GM19397 (cell line): ENCODE measurements at regions not wholly inside any gene's neighbourhood (a gene's known extent, or its start where the extent isn't known, plus 50 kb on each side); places are given as distances from the start of the nearest gene placed in this dataset.

Experiments used
- ATAC-seq: cut with Tn5 transposase; IDR thresholded peaks from one replicate; pipeline ENCODE4 v1.9.1; 2021; ENCODE audit warnings: mild to moderate bottlenecking, moderate library complexity; ENCODE audit not compliant: unreplicated experiment

DNA sequence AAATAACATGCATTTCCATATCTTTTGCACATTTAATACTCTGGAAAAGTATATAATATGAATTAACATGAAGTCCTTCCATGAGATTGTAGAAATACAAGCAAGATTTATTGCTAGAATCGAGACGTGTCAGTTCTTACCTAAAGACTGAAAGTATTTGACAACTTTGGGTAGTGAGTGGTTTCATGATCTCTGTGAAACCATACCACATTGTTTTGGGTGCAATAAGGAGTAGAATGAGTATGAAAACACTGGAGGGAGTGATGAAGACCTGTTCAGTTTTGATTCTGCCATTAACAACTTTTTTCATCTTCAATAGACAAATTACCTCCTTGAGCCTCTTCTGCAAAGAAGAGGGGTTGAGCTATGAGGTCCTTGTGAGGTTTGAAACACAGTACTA is 133.7 kb downstream of the NUDT12 start:
- no peak for ATAC-seq

DNA sequence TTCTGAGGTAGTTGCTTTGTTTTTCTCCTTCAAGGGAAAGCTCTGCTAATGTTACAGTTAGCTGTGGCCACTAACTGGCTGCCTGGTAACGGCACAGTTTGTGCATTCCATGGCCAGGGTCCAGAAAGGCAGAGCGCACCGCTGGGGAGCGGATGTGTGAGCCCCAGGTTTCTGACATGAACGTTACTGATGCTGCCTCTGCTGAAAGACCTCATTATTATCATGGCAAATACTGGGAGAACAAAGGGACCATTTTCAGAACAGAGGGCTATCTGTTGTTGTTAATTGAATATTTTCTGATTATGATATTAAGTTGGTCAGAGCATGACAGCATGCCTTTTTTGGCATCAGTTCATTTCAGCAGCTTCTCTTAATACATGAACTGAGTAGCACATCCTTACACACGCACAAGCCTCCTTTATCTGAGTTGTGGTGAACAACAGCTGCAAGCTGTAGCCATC is 134.1 kb downstream of the NUDT12 start:
- no peak for ATAC-seq

DNA sequence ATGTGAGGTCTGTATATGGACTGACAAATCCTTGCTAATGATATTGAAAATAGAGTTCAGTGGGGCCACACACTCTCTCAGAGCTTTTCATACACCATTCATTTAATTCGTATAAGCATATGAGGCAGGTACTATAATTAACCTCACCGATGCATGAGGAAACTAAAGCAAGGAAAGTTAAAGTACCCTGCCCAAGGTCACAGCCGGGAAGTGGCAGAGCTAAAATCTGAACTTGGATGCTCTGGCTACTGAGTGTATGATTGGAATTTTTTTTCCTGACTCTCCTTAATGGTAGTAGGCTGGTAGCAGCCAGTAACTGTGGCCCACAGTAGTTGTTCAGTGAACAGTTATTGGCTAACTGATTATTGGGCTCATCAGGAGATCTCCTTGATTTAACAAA is 135.3 kb downstream of the NUDT12 start:
- no peak for ATAC-seq

DNA sequence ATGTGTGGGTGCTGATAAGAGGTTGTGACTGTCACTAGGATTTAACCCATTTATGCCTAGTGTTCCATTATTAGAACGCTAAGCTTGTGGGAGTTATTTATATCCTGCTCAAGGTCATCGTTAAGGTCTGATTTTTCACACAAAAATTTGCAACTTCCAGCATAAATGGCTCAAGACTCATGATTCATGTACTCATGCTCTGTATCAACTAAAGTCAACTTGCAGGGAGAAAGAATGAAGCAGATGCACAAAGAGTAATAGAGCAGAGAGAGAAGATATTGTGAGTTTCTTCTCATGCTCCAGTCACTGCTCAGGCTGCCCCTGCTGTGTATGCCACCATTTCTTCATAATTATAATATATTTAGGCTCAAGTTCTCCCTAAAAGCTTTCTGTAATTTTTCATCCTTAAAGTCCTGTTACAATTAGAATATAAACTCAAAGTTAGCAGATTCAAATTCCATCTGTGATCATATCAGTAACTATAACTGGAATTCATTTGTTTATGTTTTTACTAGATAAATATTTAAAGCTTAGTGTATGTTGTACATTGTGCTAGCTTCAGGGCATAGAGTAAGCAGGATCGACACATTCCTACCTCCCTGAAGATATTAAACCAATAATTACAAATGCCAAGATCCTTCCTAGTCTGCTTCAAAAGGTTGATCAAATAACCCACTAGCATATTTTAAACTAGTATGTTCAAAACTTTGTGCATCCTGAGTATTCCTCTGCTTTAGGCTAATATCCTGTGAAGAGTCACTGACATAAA is 136.7 kb downstream of the NUDT12 start:
- no peak for ATAC-seq

DNA sequence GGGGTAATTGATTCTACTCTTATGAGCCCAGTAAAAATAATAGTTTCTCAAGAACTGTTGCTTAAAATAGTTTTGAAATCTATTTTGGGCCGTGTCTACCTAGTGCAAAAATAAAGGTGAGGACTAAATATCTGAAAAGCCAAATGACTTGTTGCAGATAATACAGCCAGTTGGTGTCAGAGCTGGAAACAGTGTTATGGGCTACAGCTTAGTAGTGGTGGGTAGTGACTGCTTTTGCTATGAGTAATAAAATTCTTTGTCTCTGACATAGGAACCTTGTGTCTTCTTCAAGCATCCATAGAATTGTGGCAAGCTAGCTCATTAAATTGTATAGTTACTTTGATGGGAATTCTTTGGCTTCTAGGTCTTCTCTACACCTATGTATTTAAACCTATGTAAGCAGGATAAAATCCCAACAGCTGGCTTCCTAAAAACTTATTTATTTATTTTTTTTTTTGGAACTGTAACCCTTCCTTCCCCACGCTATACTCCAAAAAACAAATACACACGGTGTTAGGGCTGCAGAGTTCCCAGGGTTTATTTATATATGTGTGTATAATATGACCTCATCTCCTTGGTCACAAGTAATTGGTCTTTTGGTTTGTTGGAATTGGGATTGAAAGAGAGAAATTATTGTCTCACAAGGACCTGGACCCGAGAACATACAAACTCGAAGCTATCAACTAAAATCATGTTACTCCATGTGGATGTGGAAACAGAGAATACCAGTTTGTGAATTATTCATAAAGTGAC is 138.0 kb downstream of the NUDT12 start:
- ATAC-seq: no peak

DNA sequence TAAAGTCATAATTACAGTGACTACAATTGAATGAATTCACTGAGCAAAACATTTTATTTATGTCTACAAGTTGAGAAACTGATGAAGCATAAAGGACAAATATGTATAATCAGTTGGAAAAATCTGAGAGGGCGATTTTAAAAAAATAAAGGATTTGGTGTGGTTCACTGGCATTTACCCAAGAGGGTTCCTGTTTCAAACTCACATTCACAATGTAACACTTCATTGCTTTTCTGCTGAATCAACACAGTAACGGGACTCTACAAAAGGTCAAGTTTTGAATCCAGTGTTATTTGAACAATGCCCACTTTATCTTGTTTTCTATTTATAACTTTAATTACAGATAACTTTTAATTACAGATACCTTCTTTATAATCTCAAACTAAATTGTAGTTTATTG is 138.6 kb downstream of the NUDT12 start:
- no peak for ATAC-seq

DNA sequence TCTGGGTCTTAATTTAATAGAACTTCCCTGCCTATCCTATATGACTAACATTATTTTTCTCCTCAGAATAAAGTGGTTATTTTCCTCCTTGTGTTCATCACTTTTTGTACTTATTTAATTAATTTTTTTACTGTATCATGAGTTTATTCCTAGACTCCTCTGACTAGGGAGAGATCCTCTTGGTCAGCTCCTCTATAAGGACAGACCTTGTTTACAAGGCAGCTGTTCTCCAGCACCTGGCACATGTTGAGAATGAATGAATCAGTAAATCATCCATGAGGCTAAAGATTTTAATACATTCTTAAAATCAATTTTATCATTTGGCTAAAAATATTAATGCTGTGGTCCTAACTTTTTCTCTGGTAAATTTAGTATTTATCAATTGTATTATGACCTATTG is 139.8 kb downstream of the NUDT12 start:
- ATAC-seq: no peak

DNA sequence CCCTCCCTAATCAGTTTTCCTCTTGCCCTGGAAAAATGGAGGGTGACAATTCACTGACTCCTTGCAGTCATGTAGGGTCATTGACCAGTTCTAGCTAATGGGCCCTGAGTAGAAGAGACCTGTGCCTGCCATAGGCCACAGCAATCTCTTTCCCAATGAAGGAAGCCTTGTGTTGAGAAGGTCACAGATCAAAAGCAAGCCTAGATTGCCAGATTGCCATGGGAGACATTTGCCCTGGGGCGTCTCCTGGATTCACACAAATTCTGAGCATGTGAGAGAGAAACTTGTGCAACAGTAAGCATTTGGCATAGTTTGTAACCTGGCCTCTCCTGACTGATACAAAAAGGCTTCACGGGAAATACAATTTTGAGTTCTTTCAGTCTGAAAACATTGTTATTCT is 148.0 kb downstream of the NUDT12 start:
- no peak for ATAC-seq

DNA sequence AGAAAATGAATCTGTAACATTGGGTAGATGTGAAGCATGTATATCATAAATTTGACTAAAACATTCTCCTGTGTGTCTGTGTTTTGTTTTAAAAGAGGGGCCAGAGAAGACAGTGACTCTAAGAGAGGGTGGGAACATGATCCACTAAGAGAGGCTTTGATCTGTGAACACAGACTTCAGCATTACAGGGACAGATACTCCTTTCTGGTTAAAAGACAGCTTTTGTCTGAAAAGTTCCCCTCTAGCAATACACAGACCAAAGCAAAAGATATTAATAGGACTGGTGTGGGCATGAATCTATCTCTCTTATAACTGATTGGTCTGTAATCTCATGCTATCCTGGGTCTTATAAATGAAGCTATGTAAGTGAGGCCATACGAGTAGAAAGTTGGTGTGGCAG is 150.9 kb downstream of the NUDT12 start:
- ATAC-seq: no peak

DNA sequence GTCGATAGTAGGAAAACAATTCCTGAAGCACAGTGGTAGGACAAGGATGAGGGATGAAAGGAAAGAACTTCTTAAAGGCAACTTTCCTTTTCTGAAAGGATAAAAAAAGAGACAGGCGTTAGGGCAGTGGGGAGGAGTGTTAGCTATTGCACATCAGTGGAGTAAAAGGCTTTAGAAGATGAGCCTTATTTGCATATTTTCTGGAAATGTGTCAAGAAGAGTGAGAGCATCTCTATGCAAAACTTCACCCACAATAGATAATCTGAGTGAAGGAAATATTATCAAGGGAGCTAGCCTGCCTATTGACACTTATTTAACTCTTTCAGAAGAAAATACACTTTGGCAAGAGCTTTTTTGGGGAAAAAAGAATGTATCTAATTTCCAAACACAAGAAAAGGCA is 151.6 kb downstream of the MACIR start:
- ATAC-seq: peak; percentile 97

DNA sequence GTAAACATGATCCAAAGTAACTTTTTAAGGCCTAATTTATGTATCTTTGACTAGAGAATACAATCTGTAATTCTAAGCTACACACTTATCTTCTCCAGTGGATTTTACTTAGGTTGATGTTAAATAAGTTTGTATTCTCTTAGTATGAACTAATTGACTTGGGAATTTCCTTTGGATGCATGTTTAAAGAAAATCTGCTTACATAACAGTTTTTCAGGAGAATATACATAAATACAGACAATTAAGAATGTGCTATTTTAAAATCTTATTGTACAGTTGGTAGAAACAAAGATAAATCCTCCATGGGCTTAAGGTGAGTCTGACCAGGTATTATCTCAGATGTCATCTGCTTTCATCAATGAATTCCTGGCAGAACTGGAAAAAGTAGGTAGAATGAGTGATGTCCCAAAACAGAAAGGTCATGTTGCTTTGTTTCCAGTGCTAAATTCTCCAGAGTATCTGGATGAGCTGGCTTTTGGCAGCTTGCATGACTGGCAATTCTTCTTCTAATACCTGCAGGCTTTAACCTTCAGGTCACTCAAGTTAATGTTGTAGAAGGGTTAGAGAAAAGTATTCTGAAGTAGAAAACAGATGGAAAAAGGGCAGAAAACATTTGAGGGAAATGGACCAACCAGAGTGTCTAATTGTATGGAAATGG is 150.6 kb downstream of the MACIR start:
- no peak for ATAC-seq

DNA sequence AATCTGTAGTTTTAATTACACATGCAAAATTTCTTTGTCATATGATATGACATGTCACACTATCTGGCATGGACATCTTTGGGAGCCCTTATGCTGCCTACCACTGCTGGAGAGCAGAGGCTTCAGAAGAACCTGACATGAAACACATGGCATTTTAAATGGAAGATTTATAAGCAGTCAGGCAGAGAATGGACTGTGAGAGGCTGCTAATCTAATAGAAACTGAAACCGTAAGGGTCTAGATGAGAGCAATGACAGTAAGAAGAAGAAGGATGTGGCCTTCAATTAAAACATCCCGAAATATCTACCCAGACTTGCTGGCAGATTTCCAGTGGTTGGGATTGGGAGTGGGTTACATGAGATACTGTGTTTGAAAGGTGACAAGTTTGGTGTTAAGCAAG is 149.8 kb downstream of the MACIR start:
- no peak for ATAC-seq

DNA sequence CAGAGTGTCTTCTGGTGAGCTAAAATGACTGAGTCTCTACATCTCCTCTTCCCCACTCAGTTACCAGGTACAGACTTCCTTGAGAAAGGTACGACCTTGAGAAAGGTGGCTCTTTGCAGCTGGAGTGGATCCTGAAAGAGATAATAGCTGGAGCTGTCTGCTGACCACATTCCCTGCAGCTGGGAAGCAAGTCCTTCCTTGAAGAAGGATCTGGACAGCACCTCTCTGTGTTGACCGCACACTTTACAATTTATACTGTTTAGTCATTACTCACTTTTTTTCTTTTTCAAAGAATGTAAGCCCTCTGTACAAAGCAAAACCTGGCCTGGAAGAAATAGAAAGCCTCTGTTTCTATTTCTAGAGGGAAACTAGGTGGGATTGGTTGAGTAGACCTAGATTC is 148.8 kb downstream of the MACIR start:
- no peak for ATAC-seq

DNA sequence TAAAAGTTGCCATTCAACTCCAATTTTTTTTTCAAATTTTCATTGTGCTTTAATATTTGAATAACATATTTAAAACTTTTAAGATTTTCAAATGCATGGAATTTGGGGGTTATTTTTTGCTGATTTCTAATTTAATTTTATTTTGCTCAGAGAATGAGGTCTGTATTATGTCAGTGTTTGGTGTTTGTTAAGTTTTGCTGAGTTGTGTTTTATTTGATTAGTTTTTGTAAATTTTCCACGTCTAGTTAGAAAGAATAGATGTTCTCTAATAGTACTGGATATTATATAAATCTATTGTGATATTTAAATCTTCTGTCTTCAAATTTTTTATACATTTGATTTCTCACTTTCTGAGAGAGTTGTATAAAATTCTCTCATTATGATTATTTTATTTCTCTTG is 145.9 kb downstream of the MACIR start:
- ATAC-seq: no peak

DNA sequence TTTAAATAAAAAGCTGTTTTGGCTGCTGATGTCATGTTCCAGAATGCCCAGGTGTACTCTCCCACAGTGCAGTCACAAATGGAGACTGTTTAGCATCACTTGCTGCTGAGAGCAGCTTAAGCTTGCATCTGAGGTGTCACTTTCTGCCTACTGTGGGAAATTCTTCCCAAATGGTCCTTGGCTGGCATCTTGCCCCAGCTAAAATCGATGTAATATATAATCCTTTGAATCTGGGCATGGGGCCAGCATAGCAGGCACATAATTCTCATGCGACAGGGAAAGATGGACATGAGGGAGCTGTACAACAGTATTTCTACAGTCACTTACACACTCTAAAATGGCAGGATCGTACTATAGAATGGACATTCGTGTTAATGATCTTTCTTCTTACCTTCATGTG is 144.3 kb downstream of the MACIR start:
- no peak for ATAC-seq

DNA sequence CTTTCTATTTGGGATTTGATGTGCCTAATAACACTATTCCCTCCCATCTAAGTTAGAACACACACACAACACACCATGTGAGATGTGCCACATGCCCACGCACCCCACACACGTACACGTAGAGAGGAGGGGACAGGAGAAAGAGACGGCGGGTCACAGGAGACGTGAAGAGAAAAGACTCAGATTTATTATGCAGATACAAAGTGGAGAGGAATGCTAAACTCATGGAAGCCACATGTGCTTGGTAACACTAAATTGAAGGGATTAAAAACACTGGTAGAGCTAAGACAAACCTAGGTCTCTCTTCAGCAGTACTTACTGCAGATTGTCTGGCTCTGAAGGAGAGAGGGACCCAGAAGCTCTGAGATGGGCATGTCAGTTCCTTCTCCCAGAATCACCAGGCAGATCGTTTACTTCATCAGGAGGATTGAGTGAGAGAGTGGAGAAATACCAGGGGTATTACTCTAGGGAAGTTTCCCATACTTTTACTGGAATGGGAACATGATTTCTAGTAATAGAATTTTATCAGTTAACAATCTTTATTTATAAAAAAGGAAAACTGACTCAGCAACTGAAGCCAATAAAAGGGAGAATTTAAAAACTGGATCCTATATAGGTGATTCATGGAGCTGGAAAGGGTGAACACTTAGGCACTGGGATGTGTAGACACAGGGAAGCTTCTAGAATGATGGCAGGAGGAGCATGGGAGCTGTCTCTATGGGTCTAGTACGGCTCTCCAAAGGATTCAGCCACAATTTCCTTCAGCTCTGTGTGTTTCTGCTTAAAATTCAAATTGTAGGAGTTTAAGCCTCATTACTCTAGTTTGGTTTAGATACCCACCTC is 139.4 kb downstream of the MACIR start:
- ATAC-seq: no peak

DNA sequence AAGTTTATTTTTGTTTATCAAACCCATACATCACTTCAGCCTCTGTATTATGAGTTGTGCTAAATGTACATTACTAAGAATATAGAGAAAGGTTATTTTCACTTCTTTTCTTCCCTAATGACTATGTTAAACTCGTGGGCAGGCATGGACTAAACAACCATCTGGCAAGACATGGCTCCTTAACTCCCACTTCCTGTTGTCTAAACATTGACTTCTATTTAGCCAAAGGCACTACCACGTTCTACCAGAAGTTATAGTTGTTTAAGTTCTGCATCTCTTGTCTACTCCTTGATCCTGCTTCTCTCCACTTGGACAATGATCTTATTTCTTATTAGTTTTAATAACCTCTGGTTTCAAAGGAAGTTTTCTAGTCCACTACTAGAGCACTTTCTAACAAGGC is 136.1 kb downstream of the MACIR start:
- no peak for ATAC-seq

DNA sequence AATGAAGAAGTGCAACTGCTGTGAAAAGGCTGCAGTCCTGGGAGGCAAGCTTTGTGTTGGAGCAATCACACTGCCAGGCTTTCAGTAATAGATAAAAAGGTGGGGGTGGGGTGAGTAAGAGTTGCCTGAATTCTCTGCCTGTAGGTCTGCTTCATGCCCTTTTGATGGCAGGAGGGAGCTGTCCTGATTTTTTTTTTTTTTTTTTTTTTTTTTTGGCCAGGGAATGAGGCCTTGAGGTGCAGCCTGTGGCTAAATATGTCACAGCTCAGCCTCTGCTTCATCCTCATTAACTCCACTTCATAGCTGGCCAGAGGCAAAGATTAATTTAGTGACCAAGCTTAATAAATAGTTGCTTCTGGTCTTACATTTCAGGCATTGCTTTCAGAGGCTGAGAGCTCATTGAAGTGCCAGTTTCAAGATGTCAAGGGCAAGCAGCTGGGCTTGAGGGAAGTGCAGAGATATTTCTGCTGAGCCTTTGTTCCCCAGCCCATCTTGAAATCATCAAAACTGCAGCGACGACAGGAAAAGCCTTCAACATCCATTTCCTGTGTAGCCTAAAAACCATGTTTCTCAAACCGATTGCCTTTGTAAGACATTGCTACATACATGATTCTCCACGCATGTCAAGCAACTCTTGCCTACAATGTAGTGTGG is 134.7 kb downstream of the MACIR start:
- no peak for ATAC-seq

DNA sequence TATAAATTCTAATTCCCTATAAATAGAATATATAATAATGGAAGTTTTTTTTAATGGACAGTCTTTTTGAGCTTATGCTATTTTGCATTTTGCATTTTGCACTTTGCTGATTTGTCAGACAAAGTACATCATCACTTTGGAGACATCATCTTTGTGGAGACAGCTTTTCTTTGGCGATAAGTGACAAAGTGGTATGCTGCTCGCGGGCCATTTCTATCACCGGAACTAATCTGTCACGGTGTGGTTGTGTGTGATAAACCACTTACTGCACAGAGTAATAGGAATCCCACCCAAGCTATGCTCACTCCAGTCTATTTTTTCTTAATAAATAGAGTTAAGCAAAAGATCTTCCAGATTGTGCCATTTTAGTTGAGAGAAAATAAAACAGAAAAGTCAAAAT is 133.1 kb downstream of the MACIR start:
- ATAC-seq: no peak

DNA sequence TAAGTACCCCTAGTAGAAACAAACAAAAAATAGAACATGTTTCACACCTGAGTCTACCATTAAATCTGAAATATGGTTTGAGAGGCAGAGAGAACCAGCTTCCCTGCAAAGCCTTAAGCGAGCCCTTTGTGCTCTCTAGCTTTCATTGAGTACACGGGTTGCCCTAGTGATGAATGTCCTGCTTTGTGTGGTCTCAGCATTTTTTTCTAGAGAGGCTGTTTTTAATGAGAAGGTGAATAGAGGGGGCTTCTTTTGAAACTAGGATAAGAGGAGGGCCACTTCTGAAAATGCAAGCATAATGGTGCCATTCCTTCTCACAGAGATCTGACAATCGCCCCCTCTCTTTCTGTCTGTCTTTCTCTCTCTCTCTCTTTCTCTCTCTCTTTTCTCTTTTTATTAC is 131.3 kb downstream of the MACIR start:
- ATAC-seq: no peak

DNA sequence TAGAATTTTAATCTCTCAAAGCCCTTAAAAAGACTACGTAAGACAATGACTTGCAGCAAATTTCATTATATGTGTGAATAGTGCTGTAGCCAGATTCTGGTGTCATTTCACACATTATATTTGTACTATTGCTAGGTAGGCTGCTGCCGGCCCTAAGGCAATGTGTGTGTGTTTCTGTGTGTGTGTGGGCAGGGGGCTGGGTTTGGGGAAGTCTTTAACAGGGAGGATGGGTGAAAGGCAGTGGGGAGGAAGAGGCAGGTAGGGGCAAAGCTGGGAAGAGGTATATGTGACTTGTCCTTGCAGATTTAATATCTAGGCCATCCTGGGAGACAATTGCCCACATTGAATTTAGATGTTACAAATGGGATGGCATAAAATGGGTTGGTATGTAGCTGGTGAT is 130.8 kb downstream of the MACIR start:
- ATAC-seq: no peak
